SK-N-SH (cell line): ENCODE measurements at regions not wholly inside any gene's neighbourhood (a gene's known extent, or its start where the extent isn't known, plus 50 kb on each side); places are given as distances from the start of the nearest gene placed in this dataset.
"Not testable (repeated sequence)": the region's sequence is repeated elsewhere in the genome, so short reads cannot be mapped to it uniquely, and the experiment has no call there.

ENCODE experiments used
- CHD2 ChIP-seq: fragments of 150-350 bp; IDR thresholded peaks from 2 replicates; pipeline ENCODE4 v1.6.1; 2018; ENCODE audit warnings: low read length; ENCODE audit not compliant: partially characterized antibody
- JUND ChIP-seq: IDR thresholded peaks from 2 replicates; pipeline ENCODE4 v1.4.0; 2012
- TF ChIP-seq, protein P1 (sequence below): fragments of 200-600 bp; sonication (generic); IDR thresholded peaks from 2 replicates; pipeline ENCODE4 v1.6.1; 2017; ENCODE audit warnings: antibody characterized with exemption, mild to moderate bottlenecking, moderate library complexity
- TF ChIP-seq, protein P2 (sequence below): IDR thresholded peaks from 2 replicates; pipeline ENCODE4 v1.6.1; 2012; ENCODE audit warnings: mild to moderate bottlenecking, low read depth, low read length, moderate library complexity
- TF ChIP-seq, protein P3 (sequence below): IDR thresholded peaks from 2 replicates; pipeline ENCODE4 v1.4.0; 2012; ENCODE audit warnings: low read depth, borderline replicate concordance

DNA sequence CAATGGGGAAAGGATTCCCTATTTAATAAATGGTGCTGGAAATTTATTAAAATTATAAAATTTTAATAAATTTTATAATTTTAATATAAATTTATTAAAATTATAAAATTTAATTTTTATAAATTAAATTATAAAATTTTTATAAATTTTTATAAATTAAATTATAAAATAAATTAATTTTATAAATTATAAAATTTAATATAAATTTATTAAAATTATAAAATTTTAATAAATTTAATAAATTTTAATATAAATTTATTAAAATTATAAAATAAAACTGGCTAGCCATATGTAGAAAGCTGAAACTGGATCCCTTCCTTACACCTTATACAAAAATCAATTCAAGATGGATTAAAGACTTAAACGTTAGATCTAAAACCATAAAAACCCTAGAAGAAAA is 356.7 kb upstream of the TFPI start:
- TF ChIP-seq, protein P1, sequence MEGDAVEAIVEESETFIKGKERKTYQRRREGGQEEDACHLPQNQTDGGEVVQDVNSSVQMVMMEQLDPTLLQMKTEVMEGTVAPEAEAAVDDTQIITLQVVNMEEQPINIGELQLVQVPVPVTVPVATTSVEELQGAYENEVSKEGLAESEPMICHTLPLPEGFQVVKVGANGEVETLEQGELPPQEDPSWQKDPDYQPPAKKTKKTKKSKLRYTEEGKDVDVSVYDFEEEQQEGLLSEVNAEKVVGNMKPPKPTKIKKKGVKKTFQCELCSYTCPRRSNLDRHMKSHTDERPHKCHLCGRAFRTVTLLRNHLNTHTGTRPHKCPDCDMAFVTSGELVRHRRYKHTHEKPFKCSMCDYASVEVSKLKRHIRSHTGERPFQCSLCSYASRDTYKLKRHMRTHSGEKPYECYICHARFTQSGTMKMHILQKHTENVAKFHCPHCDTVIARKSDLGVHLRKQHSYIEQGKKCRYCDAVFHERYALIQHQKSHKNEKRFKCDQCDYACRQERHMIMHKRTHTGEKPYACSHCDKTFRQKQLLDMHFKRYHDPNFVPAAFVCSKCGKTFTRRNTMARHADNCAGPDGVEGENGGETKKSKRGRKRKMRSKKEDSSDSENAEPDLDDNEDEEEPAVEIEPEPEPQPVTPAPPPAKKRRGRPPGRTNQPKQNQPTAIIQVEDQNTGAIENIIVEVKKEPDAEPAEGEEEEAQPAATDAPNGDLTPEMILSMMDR: not testable (repeated sequence)
- TF ChIP-seq, protein P2, sequence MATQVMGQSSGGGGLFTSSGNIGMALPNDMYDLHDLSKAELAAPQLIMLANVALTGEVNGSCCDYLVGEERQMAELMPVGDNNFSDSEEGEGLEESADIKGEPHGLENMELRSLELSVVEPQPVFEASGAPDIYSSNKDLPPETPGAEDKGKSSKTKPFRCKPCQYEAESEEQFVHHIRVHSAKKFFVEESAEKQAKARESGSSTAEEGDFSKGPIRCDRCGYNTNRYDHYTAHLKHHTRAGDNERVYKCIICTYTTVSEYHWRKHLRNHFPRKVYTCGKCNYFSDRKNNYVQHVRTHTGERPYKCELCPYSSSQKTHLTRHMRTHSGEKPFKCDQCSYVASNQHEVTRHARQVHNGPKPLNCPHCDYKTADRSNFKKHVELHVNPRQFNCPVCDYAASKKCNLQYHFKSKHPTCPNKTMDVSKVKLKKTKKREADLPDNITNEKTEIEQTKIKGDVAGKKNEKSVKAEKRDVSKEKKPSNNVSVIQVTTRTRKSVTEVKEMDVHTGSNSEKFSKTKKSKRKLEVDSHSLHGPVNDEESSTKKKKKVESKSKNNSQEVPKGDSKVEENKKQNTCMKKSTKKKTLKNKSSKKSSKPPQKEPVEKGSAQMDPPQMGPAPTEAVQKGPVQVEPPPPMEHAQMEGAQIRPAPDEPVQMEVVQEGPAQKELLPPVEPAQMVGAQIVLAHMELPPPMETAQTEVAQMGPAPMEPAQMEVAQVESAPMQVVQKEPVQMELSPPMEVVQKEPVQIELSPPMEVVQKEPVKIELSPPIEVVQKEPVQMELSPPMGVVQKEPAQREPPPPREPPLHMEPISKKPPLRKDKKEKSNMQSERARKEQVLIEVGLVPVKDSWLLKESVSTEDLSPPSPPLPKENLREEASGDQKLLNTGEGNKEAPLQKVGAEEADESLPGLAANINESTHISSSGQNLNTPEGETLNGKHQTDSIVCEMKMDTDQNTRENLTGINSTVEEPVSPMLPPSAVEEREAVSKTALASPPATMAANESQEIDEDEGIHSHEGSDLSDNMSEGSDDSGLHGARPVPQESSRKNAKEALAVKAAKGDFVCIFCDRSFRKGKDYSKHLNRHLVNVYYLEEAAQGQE: not testable (repeated sequence)
- not testable (repeated sequence) for TF ChIP-seq JUND, CHD2
- TF ChIP-seq, protein P3, sequence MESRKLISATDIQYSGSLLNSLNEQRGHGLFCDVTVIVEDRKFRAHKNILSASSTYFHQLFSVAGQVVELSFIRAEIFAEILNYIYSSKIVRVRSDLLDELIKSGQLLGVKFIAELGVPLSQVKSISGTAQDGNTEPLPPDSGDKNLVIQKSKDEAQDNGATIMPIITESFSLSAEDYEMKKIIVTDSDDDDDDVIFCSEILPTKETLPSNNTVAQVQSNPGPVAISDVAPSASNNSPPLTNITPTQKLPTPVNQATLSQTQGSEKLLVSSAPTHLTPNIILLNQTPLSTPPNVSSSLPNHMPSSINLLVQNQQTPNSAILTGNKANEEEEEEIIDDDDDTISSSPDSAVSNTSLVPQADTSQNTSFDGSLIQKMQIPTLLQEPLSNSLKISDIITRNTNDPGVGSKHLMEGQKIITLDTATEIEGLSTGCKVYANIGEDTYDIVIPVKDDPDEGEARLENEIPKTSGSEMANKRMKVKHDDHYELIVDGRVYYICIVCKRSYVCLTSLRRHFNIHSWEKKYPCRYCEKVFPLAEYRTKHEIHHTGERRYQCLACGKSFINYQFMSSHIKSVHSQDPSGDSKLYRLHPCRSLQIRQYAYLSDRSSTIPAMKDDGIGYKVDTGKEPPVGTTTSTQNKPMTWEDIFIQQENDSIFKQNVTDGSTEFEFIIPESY: not testable (repeated sequence)
